Hematopoietic multipotent progenitor cell (in vitro differentiated cells): ENCODE measurements at regions not wholly inside any gene's neighbourhood (a gene's known extent, or its start where the extent isn't known, plus 50 kb on each side); places are given as distances from the start of the nearest gene placed in this dataset.

Experiments
- DNase-seq, 3 donors: peaks; one replicate each; pipeline ENCODE4 v3.0.0-alpha.2; 2011 to 2015; ENCODE audit warnings: low read depth in 2 of 3, low spot score in 2 of 3

- DNase-seq = no peak
Observed at GRCh38 chr13:74891610-74892009, 590.4 kb downstream of the TBC1D4 start.

GRCh38 chr13:74889321-74889720, 592.6 kb downstream of the TBC1D4 start:
- DNase-seq = peak in 1 of 3 donors; percentile 9

GRCh38 chr13:74886502-74886901, 595.5 kb downstream of the TBC1D4 start:
- DNase-seq = no peak

GRCh38 chr13:74883834-74884233, 598.1 kb downstream of the TBC1D4 start:
- DNase-seq = no peak

GRCh38 chr13:74871369-74872070, 610.4 kb downstream of the TBC1D4 start:
- no peak for DNase-seq

GRCh38 chr13:74870865-74871264, 611.1 kb downstream of the TBC1D4 start:
- no peak for DNase-seq

GRCh38 chr13:74869846-74870245, 612.1 kb downstream of the TBC1D4 start:
- DNase-seq = no peak

GRCh38 chr13:74868049-74868448, 613.9 kb downstream of the TBC1D4 start:
- no peak for DNase-seq

- DNase-seq = no peak
Observed at GRCh38 chr13:74867460-74867859, 614.5 kb downstream of the TBC1D4 start.

- DNase-seq = no peak
Observed at GRCh38 chr13:74866101-74866500, 615.9 kb downstream of the TBC1D4 start.

- no peak for DNase-seq
Observed at GRCh38 chr13:74865656-74866055, 616.3 kb downstream of the TBC1D4 start.

GRCh38 chr13:74860789-74861188, 621.2 kb downstream of the TBC1D4 start:
- DNase-seq = no peak

- no peak for DNase-seq
Observed at GRCh38 chr13:74850893-74851292, 631.1 kb downstream of the TBC1D4 start.

GRCh38 chr13:74847966-74848365, 634.0 kb downstream of the TBC1D4 start:
- DNase-seq = no peak

- no peak for DNase-seq
Observed at GRCh38 chr13:74845806-74846205, 636.2 kb downstream of the TBC1D4 start.

- DNase-seq = no peak
Observed at GRCh38 chr13:74841651-74842050, 640.3 kb downstream of the TBC1D4 start.

- DNase-seq = no peak
Observed at GRCh38 chr13:74841123-74841522, 640.8 kb downstream of the TBC1D4 start.

GRCh38 chr13:74839656-74840055, 642.3 kb downstream of the TBC1D4 start:
- DNase-seq = no peak

GRCh38 chr13:74838096-74838495, 643.9 kb downstream of the TBC1D4 start:
- no peak for DNase-seq

- DNase-seq = no peak
Observed at GRCh38 chr13:74836628-74837027, 645.3 kb downstream of the TBC1D4 start.

- no peak for DNase-seq
Observed at GRCh38 chr13:74835579-74835978, 646.4 kb downstream of the TBC1D4 start.

GRCh38 chr13:74825938-74826246, 656.1 kb downstream of the TBC1D4 start:
- no peak for DNase-seq
